Liver (tissue), 3 donors: ENCODE measurements at regions not wholly inside any gene's neighbourhood (a gene's known extent, or its start where the extent isn't known, plus 50 kb on each side); places are given as distances from the start of the nearest gene placed in this dataset.

Experiments
- ATF3 ChIP-seq: IDR thresholded peaks from 2 replicates; pipeline ENCODE4 v1.6.1; 2016; ENCODE audit warnings: antibody characterized with exemption
- CTCF ChIP-seq: fragments of 150-350 bp; IDR thresholded peaks from 2 replicates; pipeline ENCODE4 v1.5.1; 2017; ENCODE audit warnings: improper control_type of control experiment, low read depth, low read length; ENCODE audit not compliant: missing input control
- EGR1 ChIP-seq, 2 donors: IDR thresholded peaks; 2 replicates each; pipeline ENCODE4 v1.6.1; 2016 to 2018; ENCODE audit warnings: antibody characterized with exemption in 2 of 2, low read depth in 2 of 2
- FOXA1 ChIP-seq: IDR thresholded peaks from 2 replicates; pipeline ENCODE4 v1.6.1; 2016; ENCODE audit warnings: antibody characterized with exemption
- FOXA2 ChIP-seq: IDR thresholded peaks from 2 replicates; pipeline ENCODE4 v1.6.1; 2016; ENCODE audit warnings: antibody characterized with exemption
- MAX ChIP-seq: IDR thresholded peaks from 2 replicates; pipeline ENCODE4 v1.6.1; 2016; ENCODE audit warnings: antibody characterized with exemption
- RAD21 ChIP-seq, 2 donors: IDR thresholded peaks; 2 replicates each; pipeline ENCODE4 v1.6.1; 2016; ENCODE audit warnings: antibody characterized with exemption in 2 of 2, mild to moderate bottlenecking in 2 of 2
- REST ChIP-seq: IDR thresholded peaks from 2 replicates; pipeline ENCODE4 v1.6.1; 2016; ENCODE audit warnings: antibody characterized with exemption, mild to moderate bottlenecking
- SP1 ChIP-seq: IDR thresholded peaks from 2 replicates; pipeline ENCODE4 v1.6.1; 2018; ENCODE audit warnings: antibody characterized with exemption, mild to moderate bottlenecking
- TAF1 ChIP-seq: conservative IDR thresholded peaks from 2 replicates; pipeline ENCODE4 v1.6.1; 2016; ENCODE audit warnings: antibody characterized with exemption, mild to moderate bottlenecking
- YY1 ChIP-seq: IDR thresholded peaks from 2 replicates; pipeline ENCODE4 v1.6.1; 2016; ENCODE audit warnings: antibody characterized with exemption, mild to moderate bottlenecking
- ZBTB33 ChIP-seq: IDR thresholded peaks from 2 replicates; pipeline ENCODE4 v1.6.1; 2016; ENCODE audit warnings: antibody characterized with exemption
- donor health status: healthy.
- donor health status: healthy.

- no peak for TF ChIP-seq MAX
- no peak for TF ChIP-seq CTCF
- TF ChIP-seq REST: no peak
- TF ChIP-seq FOXA1: no peak
- no peak for TF ChIP-seq RAD21 (IDR thresholded peaks at IDR 0.05)
- no peak for TF ChIP-seq TAF1
- no peak for TF ChIP-seq ATF3
- TF ChIP-seq FOXA2: no peak
- no peak for TF ChIP-seq SP1
- TF ChIP-seq ZBTB33: no peak
- no peak for TF ChIP-seq EGR1 (IDR thresholded peaks at IDR 0.05; ENCODE audit: low read depth in 2 of 2)
- TF ChIP-seq YY1: no peak
Measured at GRCh38 chr10:121406823-121407545, 191.3 kb downstream of the FGFR2 start.
